DMS53 treated with DMSO at 0.1 percent for 48 hours (cell line): ENCODE measurements at regions not wholly inside any gene's neighbourhood (a gene's known extent, or its start where the extent isn't known, plus 50 kb on each side); places are given as distances from the start of the nearest gene placed in this dataset.
A peak's percentile ranks its signal among the peaks of the same experiment; 100 is the strongest.
"Not testable (repeated sequence)": the region's sequence is repeated elsewhere in the genome, so short reads cannot be mapped to it uniquely, and the experiment has no call there.

Source experiments
- DNase-seq: peaks from one replicate; lab custom pipeline; 2025; ENCODE audit not compliant: unreplicated experiment; lab: John Stamatoyannopoulos, UW

GRCh38 chr12:28023156-28023887, 50.8 kb upstream of the PTHLH start:
- DNase-seq: peak; percentile 86

- peak; percentile 35 for DNase-seq
These were observed 51.9 kb upstream of the PTHLH start for GRCh38 chr12:28024231-28024995.

GRCh38 chr12:28025821-28026505, 53.4 kb upstream of the PTHLH start:
- no peak for DNase-seq

- peak; percentile 46 for DNase-seq
These were observed 54.2 kb upstream of the PTHLH start for GRCh38 chr12:28026701-28027100.

GRCh38 chr12:28027328-28027727, 54.8 kb upstream of the PTHLH start:
- DNase-seq: no peak

GRCh38 chr12:28027947-28028724, 55.6 kb upstream of the PTHLH start:
- no peak for DNase-seq

- DNase-seq: no peak
These were observed 60.4 kb upstream of the PTHLH start for GRCh38 chr12:28032811-28033537.

- DNase-seq: no peak
These were observed 61.0 kb upstream of the PTHLH start for GRCh38 chr12:28033538-28033915.

GRCh38 chr12:28034271-28034670, 61.7 kb upstream of the PTHLH start:
- DNase-seq: peak; percentile 72

GRCh38 chr12:28035500-28035899, 63.0 kb upstream of the PTHLH start:
- DNase-seq: peak; percentile 72

- no peak for DNase-seq
These were observed 64.4 kb upstream of the PTHLH start for GRCh38 chr12:28036940-28037339.

GRCh38 chr12:28040246-28040645, 67.7 kb upstream of the PTHLH start:
- no peak for DNase-seq

GRCh38 chr12:28046600-28046999, 74.1 kb upstream of the PTHLH start:
- DNase-seq: not testable (repeated sequence)

- DNase-seq: no peak
These were observed 78.1 kb upstream of the PTHLH start for GRCh38 chr12:28050606-28051005.

- DNase-seq: no peak
These were observed 79.2 kb upstream of the PTHLH start for GRCh38 chr12:28051516-28052354.

GRCh38 chr12:28053564-28053963, 81.0 kb upstream of the PTHLH start:
- DNase-seq: no peak

GRCh38 chr12:28054583-28054982, 82.0 kb upstream of the PTHLH start:
- no peak for DNase-seq

GRCh38 chr12:28057856-28058615, 85.5 kb upstream of the PTHLH start:
- DNase-seq: no peak

- DNase-seq: no peak
These were observed 86.7 kb upstream of the PTHLH start for GRCh38 chr12:28059220-28059619.
